GM12878 (cell line): ENCODE measurements at regions not wholly inside any gene's neighbourhood (a gene's known extent, or its start where the extent isn't known, plus 50 kb on each side); places are given as distances from the start of the nearest gene placed in this dataset.

ENCODE experiments used
- ATAC-seq: fragments of 200-7000 bp; cut with Tn5 transposase; 3 replicates; pipeline ENCODE4 v1.9.1; 2020; ENCODE audit warnings: mild to moderate bottlenecking, moderate library complexity
- BruUV-seq: library from RNA; stranded (reverse); fragments of 400-500 nt; replicated peaks from 2 replicates; lab custom pipeline; 2021; lab: Mats Ljungman, UMichigan
- CTCF ChIA-PET: fragments of 300-600 bp; sonication (Branson Sonifier 250); formaldehyde crosslinking; extraction: SDS; loops from one replicate; lab custom pipeline; 2021; ENCODE audit warnings: inconsistent platforms; lab: Yijun Ruan, JAX
- POLR2A ChIA-PET: fragments of 350-600 bp; formaldehyde crosslinking; extraction: SDS; loops from one replicate; lab custom pipeline; 2021; ENCODE audit warnings: inconsistent platforms; lab: Charles Lee
- RAD21 ChIA-PET: fragments of 300-600 bp; sonication (Branson Sonifier 250); formaldehyde crosslinking; loops from one replicate; lab custom pipeline; 2023; ENCODE audit warnings: antibody characterized with exemption; ENCODE audit not compliant: unreplicated experiment; lab: Charles Lee
- SMC1A ChIA-PET: fragments of 300-600 bp; sonication (Branson Sonifier 250); formaldehyde crosslinking; loops from one replicate; lab custom pipeline; 2023; ENCODE audit not compliant: unreplicated experiment, uncharacterized antibody; lab: Charles Lee
- DNase-seq: peaks from one replicate; pipeline ENCODE4 v3.0.0-alpha.2; 2011; ENCODE audit warnings: low read depth, low spot score
- FAIRE-seq: peaks from 3 replicates; lab custom pipeline; 2011; peaks lifted over from hg19 to GRCh38; lab: Jason Lieb, UNC
- H2AFZ ChIP-seq: 2 replicates; pipeline ENCODE4 v1.6.0; 2011; ENCODE audit warnings: low read depth, low read length, control low read depth; ENCODE audit not compliant: control insufficient read depth
- H3K27ac ChIP-seq: 2 replicates; pipeline ENCODE4 v1.5.1; 2011; ENCODE audit warnings: control low read depth; ENCODE audit not compliant: control insufficient read depth, insufficient read depth
- H3K27me3 ChIP-seq, 2 experiments: replicated peaks in 1 of 2; 2 replicates each; pipeline versions ENCODE4 v1.6.0 to v1.6.1; 2011; ENCODE audit warnings: low read length in 1 of 2; ENCODE audit not compliant: control insufficient read depth in 2 of 2, insufficient read depth in 2 of 2
- H3K36me3 ChIP-seq, 2 experiments: 2 replicates each; pipeline ENCODE4 v1.5.1; 2011; ENCODE audit warnings: low read length in 1 of 2; ENCODE audit not compliant: control insufficient read depth in 2 of 2, insufficient read depth in 2 of 2
- H3K4me1 ChIP-seq: 2 replicates; pipeline ENCODE4 v1.6.1; 2011; ENCODE audit warnings: mild to moderate bottlenecking, low read length, moderate library complexity, mixed read lengths; ENCODE audit not compliant: control insufficient read depth, insufficient read depth
- H3K4me2 ChIP-seq: 2 replicates; pipeline ENCODE4 v1.6.0; 2011; ENCODE audit warnings: control low read depth; ENCODE audit not compliant: control insufficient read depth, insufficient read depth
- H3K4me3 ChIP-seq: fragments of 200-600 bp; sonication (generic); 2 replicates; pipeline ENCODE4 v1.5.1; 2016
- H3K79me2 ChIP-seq: 2 replicates; pipeline ENCODE4 v1.6.0; 2011; ENCODE audit warnings: low read length; ENCODE audit not compliant: control insufficient read depth, insufficient read depth
- H3K9ac ChIP-seq: 2 replicates; pipeline ENCODE4 v1.8.0; 2011; ENCODE audit warnings: low read length, control low read depth, mixed read lengths; ENCODE audit not compliant: control insufficient read depth, insufficient read depth
- H3K9me3 ChIP-seq: replicated peaks from 3 replicates; pipeline ENCODE4 v1.5.1; 2011; ENCODE audit warnings: mild to moderate bottlenecking, low read length; ENCODE audit not compliant: control insufficient read depth, insufficient read depth
- H4K20me1 ChIP-seq: 2 replicates; pipeline ENCODE4 v1.6.0; 2011; ENCODE audit not compliant: control insufficient read depth, insufficient read depth
- BHLHE40 ChIP-seq, 2 experiments: fragments of 450-650 bp in 1 of 2; IDR thresholded peaks; 2 replicates each; pipeline ENCODE4 v1.6.1; 2011 to 2017; ENCODE audit warnings: low read depth in 2 of 2, borderline replicate concordance in 1 of 2, improper control_type of control experiment in 1 of 2, low read length in 1 of 2, mild to moderate bottlenecking in 1 of 2
- EP300 ChIP-seq, 2 experiments: fragments of 150-350 bp in 1 of 2; IDR thresholded peaks; 2 replicates each; pipeline ENCODE4 v1.6.1; 2011 to 2012; ENCODE audit warnings: low read depth in 2 of 2, low read length in 2 of 2, borderline replicate concordance in 1 of 2, improper control_type of control experiment in 1 of 2, inconsistent platforms in 1 of 2; ENCODE audit not compliant: control insufficient read depth in 1 of 2
- FOXK2 ChIP-seq: fragments of 450-650 bp; IDR thresholded peaks from 2 replicates; pipeline ENCODE4 v1.6.1; 2017; ENCODE audit warnings: mild to moderate bottlenecking, moderate library complexity
- HCFC1 ChIP-seq: fragments of 150-350 bp; IDR thresholded peaks from 2 replicates; pipeline ENCODE4 v1.6.1; 2014; ENCODE audit warnings: low read length
- HDGF ChIP-seq: fragments of 450-650 bp; IDR thresholded peaks from 2 replicates; pipeline ENCODE4 v1.6.1; 2016; ENCODE audit warnings: antibody characterized with exemption
- IKZF2 ChIP-seq, 2 experiments: fragments of 450-650 bp; IDR thresholded peaks; 2 replicates each; pipeline ENCODE4 v1.6.1; 2017; ENCODE audit warnings: mild to moderate bottlenecking in 2 of 2, moderate library complexity in 2 of 2
- MEF2B ChIP-seq: fragments of 450-650 bp; IDR thresholded peaks from 2 replicates; pipeline ENCODE4 v1.6.1; 2018; ENCODE audit warnings: mild to moderate bottlenecking, moderate library complexity; ENCODE audit not compliant: partially characterized antibody, poor library complexity, severe bottlenecking
- MYB ChIP-seq: fragments of 150-350 bp; IDR thresholded peaks from 2 replicates; pipeline ENCODE4 v1.6.1; 2014; ENCODE audit warnings: mild to moderate bottlenecking, low read depth, low read length, borderline replicate concordance
- NFXL1 ChIP-seq: fragments of 450-650 bp; IDR thresholded peaks from 2 replicates; pipeline ENCODE4 v1.6.1; 2017; ENCODE audit warnings: antibody characterized with exemption, mild to moderate bottlenecking, borderline replicate concordance
- NR2C2 ChIP-seq: IDR thresholded peaks from 2 replicates; pipeline ENCODE4 v1.6.1; 2011; ENCODE audit warnings: borderline replicate concordance, low read depth; ENCODE audit not compliant: control insufficient read depth, insufficient read length
- POLR2A ChIP-seq: IDR thresholded peaks from 2 replicates; pipeline ENCODE4 v1.6.1; 2011; ENCODE audit warnings: low read depth, mild to moderate bottlenecking, low read length
- POLR2AphosphoS5 ChIP-seq: IDR thresholded peaks from 2 replicates; pipeline ENCODE4 v1.6.1; 2011; ENCODE audit warnings: mild to moderate bottlenecking, low read length, inconsistent platforms
- RUNX3 ChIP-seq: IDR thresholded peaks from 2 replicates; pipeline ENCODE4 v1.6.1; 2012; ENCODE audit warnings: low read length, inconsistent platforms
- SPI1 ChIP-seq: IDR thresholded peaks from 2 replicates; pipeline ENCODE4 v1.6.1; 2011; ENCODE audit warnings: low read depth, mild to moderate bottlenecking, low read length, moderate library complexity, borderline replicate concordance; ENCODE audit not compliant: insufficient read depth
- SREBF1 ChIP-seq: IDR thresholded peaks from 2 replicates; pipeline ENCODE4 v1.6.1; 2012; ENCODE audit warnings: mild to moderate bottlenecking, low read length
- SREBF2 ChIP-seq: IDR thresholded peaks from 2 replicates; pipeline ENCODE4 v1.6.1; 2012; ENCODE audit warnings: mild to moderate bottlenecking, low read length
- SUPT20H ChIP-seq: IDR thresholded peaks from 2 replicates; pipeline ENCODE4 v1.6.1; 2011; ENCODE audit warnings: low read depth, mild to moderate bottlenecking, low read length, moderate library complexity, borderline replicate concordance; ENCODE audit not compliant: control insufficient read depth
- TAF1 ChIP-seq: IDR thresholded peaks from 2 replicates; pipeline ENCODE4 v1.6.1; 2011; ENCODE audit warnings: mild to moderate bottlenecking, low read depth, low read length, borderline replicate concordance
- TBL1XR1 ChIP-seq: IDR thresholded peaks from 2 replicates; pipeline ENCODE4 v1.6.1; 2012; ENCODE audit warnings: low read depth, low read length, improper control_type of control experiment
- TCF7 ChIP-seq: IDR thresholded peaks from 2 replicates; pipeline ENCODE4 v1.6.1; 2014; ENCODE audit warnings: antibody characterized with exemption, borderline replicate concordance
- YBX1 ChIP-seq: fragments of 450-650 bp; IDR thresholded peaks from 2 replicates; pipeline ENCODE4 v1.6.1; 2016; ENCODE audit warnings: antibody characterized with exemption
- ZNF622 ChIP-seq: fragments of 450-650 bp; IDR thresholded peaks from 2 replicates; pipeline ENCODE4 v1.6.1; 2017; ENCODE audit warnings: mild to moderate bottlenecking, inconsistent platforms
- WGBS: methylation state at CpG from one replicate; pipeline ENCODE4 v1.1.6; 2016; ENCODE audit warnings: low lambda C conversion rate; ENCODE audit not compliant: insufficient replicate concordance, insufficient coverage; ENCODE audit errors: missing lambda C conversion rate; 5-methylcytosine and 5-hydroxymethylcytosine counted together
- in situ Hi-C: fragments of 300-500 bp; cut with MboI; formaldehyde crosslinking; loops from 9 replicates; pipeline ENCODE4 v1.14.3; 2018; ENCODE audit warnings: mixed read lengths
- intact Hi-C: fragments of 100-400 bp; cut with micrococcal nuclease; formaldehyde crosslinking; loops from one replicate; pipeline ENCODE4 v1.14.2; 2022; ENCODE audit not compliant: unreplicated experiment
- TF ChIP-seq, protein P1 (sequence below): IDR thresholded peaks from 2 replicates; pipeline ENCODE4 v1.6.1; 2012; ENCODE audit warnings: mild to moderate bottlenecking, low read depth, low read length

DNA sequence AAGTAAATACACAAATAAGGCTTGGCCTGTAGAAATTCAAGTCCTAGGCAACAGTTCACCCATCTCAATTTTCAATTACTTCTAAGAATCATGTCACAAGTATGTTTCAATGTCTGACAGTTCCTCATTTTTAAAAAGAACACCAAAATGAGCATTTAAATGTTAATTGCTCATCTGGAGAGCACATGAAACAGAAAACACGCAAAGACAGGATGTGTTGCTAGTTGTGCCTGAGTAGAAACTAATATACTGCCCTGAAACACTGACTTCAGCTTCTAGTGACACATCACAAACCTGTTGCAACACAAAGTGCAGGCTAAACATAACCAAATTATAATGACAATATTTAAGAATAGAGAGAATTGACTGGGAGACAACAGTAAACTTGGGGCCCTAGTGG is 167.3 kb upstream of the THBS1 start (continued):
- no peak for TF ChIP-seq TBL1XR1
- TF ChIP-seq SREBF2, result no peak
- no peak for TF ChIP-seq HDGF
- no peak for TF ChIP-seq MYB
- peak; percentile 60; the same call in 1 of the 2 replicates for TF ChIP-seq SPI1
- TF ChIP-seq, all 136 proteins: peak for 2

DNA sequence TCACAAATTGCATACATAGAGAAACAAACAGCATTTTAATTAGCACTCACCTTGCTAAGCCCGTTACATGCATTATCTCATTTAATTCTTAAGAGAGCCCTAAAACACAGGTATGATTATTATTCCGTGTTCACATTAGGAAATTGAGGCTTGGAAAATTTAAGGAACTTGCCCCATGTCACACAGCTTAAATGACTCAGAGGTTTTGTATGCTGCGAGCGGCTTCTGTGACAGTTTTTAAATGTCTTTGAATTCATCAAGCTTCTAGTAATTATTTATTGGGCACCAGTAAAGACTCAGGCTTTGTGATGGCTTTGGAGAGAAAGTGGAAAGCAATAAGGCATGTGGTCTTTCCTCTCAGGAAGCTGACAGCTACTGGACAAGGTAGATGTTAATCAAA is 166.7 kb upstream of the THBS1 start:
- peaks cover 9% of the 10 kb centered on the region; the same call in 2 of the 3 replicates for H3K9me3 ChIP-seq
- no peak for TF ChIP-seq TAF1
- no peak for TF ChIP-seq YBX1
- TF ChIP-seq ZNF622, result no peak
- no peak for TF ChIP-seq IKZF2 (IDR thresholded peaks at IDR 0.05)
- TF ChIP-seq RUNX3, result no peak
- TF ChIP-seq SUPT20H, result no peak
- no peak for TF ChIP-seq POLR2AphosphoS5
- TF ChIP-seq NFXL1, result no peak
- no peak for TF ChIP-seq EP300 (IDR thresholded peaks at IDR 0.05; ENCODE audit: borderline replicate concordance in 1 of 2, control insufficient read depth in 1 of 2, low read depth in 2 of 2, low read length in 2 of 2)
- no peak for TF ChIP-seq FOXK2
- TF ChIP-seq BHLHE40 (IDR thresholded peaks at IDR 0.05; ENCODE audit: borderline replicate concordance in 1 of 2, low read depth in 2 of 2, low read length in 1 of 2), result no peak
- no peak for TF ChIP-seq POLR2A
- TF ChIP-seq MEF2B, result no peak
- no peak for TF ChIP-seq TCF7
- TF ChIP-seq HCFC1, result no peak
- no peak for TF ChIP-seq SREBF1
- no peak for TF ChIP-seq NR2C2
- TF ChIP-seq, protein P1, sequence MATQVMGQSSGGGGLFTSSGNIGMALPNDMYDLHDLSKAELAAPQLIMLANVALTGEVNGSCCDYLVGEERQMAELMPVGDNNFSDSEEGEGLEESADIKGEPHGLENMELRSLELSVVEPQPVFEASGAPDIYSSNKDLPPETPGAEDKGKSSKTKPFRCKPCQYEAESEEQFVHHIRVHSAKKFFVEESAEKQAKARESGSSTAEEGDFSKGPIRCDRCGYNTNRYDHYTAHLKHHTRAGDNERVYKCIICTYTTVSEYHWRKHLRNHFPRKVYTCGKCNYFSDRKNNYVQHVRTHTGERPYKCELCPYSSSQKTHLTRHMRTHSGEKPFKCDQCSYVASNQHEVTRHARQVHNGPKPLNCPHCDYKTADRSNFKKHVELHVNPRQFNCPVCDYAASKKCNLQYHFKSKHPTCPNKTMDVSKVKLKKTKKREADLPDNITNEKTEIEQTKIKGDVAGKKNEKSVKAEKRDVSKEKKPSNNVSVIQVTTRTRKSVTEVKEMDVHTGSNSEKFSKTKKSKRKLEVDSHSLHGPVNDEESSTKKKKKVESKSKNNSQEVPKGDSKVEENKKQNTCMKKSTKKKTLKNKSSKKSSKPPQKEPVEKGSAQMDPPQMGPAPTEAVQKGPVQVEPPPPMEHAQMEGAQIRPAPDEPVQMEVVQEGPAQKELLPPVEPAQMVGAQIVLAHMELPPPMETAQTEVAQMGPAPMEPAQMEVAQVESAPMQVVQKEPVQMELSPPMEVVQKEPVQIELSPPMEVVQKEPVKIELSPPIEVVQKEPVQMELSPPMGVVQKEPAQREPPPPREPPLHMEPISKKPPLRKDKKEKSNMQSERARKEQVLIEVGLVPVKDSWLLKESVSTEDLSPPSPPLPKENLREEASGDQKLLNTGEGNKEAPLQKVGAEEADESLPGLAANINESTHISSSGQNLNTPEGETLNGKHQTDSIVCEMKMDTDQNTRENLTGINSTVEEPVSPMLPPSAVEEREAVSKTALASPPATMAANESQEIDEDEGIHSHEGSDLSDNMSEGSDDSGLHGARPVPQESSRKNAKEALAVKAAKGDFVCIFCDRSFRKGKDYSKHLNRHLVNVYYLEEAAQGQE, result no peak
- H3K27me3 ChIP-seq, result no peaks in the 10 kb centered on the region
- ChIA-PET RAD21 (no interaction called here), CTCF (no interaction called here), POLR2A (no interaction called here), SMC1A (no interaction called here)
- intact Hi-C loops (loop anchor here (5.0 kb wide), 1 partner anchor 138 kb away; no protein-coding TSS in a partner anchor), in situ Hi-C loops (no loop called here)
- no peak overlapping the region for H3K27ac ChIP-seq
- DNase-seq (no peak), FAIRE-seq (no peak), ATAC-seq (no peak)
- H3K4me2 ChIP-seq, result no peak overlapping the region
- no peaks in the 10 kb centered on the region for H3K36me3 ChIP-seq
- no peaks in the 10 kb centered on the region for H3K79me2 ChIP-seq
- H3K4me3 ChIP-seq, result no peak overlapping the region
- no peak overlapping the region for H3K9ac ChIP-seq
- H2AFZ ChIP-seq, result no peak overlapping the region
- no peaks in the 10 kb centered on the region for H4K20me1 ChIP-seq
- no TSS peak for BruUV-seq
- H3K4me1 ChIP-seq, result peaks cover 21% of the 10 kb centered on the region; the same call in 1 of the 2 replicates
- WGBS, result 44% methylated on average over 4 of the region's 4 CpGs
